Smooth muscle cell (in vitro differentiated cells): ENCODE measurements at regions not wholly inside any gene's neighbourhood (a gene's known extent, or its start where the extent isn't known, plus 50 kb on each side); places are given as distances from the start of the nearest gene placed in this dataset.

Experiments
- DNase-seq: peaks from one replicate; lab custom pipeline; 2025; ENCODE audit not compliant: unreplicated experiment; lab: John Stamatoyannopoulos, UW
- H2AFZ ChIP-seq: fragments of 200-600 bp; sonication (generic); 2 replicates; pipeline ENCODE4 v1.6.0; 2016; ENCODE audit warnings: antibody characterized with exemption, low read depth, mild to moderate bottlenecking
- H3F3A ChIP-seq: fragments of 200-600 bp; sonication (generic); 2 replicates; pipeline ENCODE4 v1.6.0; 2017; ENCODE audit warnings: antibody characterized with exemption, low read depth
- H3K27ac ChIP-seq: fragments of 200-600 bp; sonication (generic); 2 replicates; pipeline ENCODE4 v1.5.1; 2016; ENCODE audit warnings: low read depth, mild to moderate bottlenecking
- H3K27me3 ChIP-seq: fragments of 200-600 bp; sonication (generic); 2 replicates; pipeline ENCODE4 v1.6.1; 2016; ENCODE audit warnings: low read depth, mild to moderate bottlenecking
- H3K36me3 ChIP-seq: fragments of 200-600 bp; sonication (generic); 2 replicates; pipeline ENCODE4 v1.5.1; 2016; ENCODE audit warnings: low read depth
- H3K4me1 ChIP-seq: fragments of 200-600 bp; sonication (generic); 2 replicates; pipeline ENCODE4 v1.5.1; 2016; ENCODE audit warnings: low read depth
- H3K4me2 ChIP-seq: fragments of 200-600 bp; sonication (generic); 2 replicates; pipeline ENCODE4 v1.6.0; 2016; ENCODE audit warnings: mild to moderate bottlenecking
- H3K4me3 ChIP-seq: fragments of 200-600 bp; sonication (generic); 2 replicates; pipeline ENCODE4 v1.5.1; 2016; ENCODE audit warnings: mild to moderate bottlenecking
- H3K79me2 ChIP-seq: fragments of 200-600 bp; sonication (generic); 2 replicates; pipeline ENCODE4 v1.6.0; 2016; ENCODE audit warnings: low read depth, mild to moderate bottlenecking
- H3K9ac ChIP-seq: fragments of 200-600 bp; sonication (generic); 2 replicates; pipeline ENCODE4 v1.6.0; 2016; ENCODE audit warnings: low read depth
- H3K9me3 ChIP-seq: fragments of 200-600 bp; sonication (generic); replicated peaks from 2 replicates; pipeline ENCODE4 v1.5.1; 2016; ENCODE audit warnings: low read depth
- H4K20me1 ChIP-seq: fragments of 200-600 bp; sonication (generic); 2 replicates; pipeline ENCODE4 v1.6.0; 2016; ENCODE audit warnings: low read depth
- CTCF ChIP-seq: fragments of 200-600 bp; sonication (generic); IDR thresholded peaks from 2 replicates; pipeline ENCODE4 v1.5.1; 2017; ENCODE audit warnings: borderline replicate concordance, mild to moderate bottlenecking, antibody characterized with exemption; ENCODE audit not compliant: insufficient read depth, poor library complexity, severe bottlenecking
- WGBS: methylation state at CpG from one replicate; pipeline ENCODE4 v1.1.7; 2016; ENCODE audit warnings: low lambda C conversion rate; 5-methylcytosine and 5-hydroxymethylcytosine counted together

DNA sequence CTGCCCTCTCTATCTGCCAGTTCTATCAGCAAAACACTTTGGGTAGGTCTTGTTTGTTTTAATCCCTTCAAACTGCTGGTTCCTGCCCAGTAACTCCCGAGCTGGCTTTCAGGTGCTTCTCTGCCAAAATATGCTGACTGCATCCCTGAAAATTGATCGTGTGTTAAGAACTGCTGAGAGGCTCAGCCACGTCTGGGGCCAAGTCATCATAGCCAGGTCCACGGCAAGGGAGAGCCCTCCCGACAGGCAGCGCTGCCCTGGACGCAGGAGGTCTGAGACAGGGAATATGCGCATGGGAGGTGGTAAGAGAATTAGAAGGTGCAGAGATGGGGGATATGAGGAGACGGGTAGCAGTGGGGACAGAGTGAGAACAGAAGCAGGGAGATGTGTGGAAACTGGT lies 179.7 kb upstream of the TOPAZ1 start:
- Histone ChIP-seq H3K4me3 (no peak overlapping the region), H3K4me1 (peaks cover 5% of the 10 kb centered on the region), H3F3A (no peaks in the 10 kb centered on the region), H3K9ac (no peak overlapping the region), H3K9me3 (no peaks in the 10 kb centered on the region), H2AFZ (no peak overlapping the region), H3K79me2 (no peaks in the 10 kb centered on the region), H3K36me3 (no peaks in the 10 kb centered on the region), H4K20me1 (no peaks in the 10 kb centered on the region), H3K27ac (no peak overlapping the region), H3K27me3 (peaks cover 45% of the 10 kb centered on the region), H3K4me2 (no peak overlapping the region)
- no peak for TF ChIP-seq CTCF
- 52% methylated on average over 9 of the region's 9 CpGs for WGBS
- no peak for DNase-seq

GRCh38 chr3:44065311-44066094 lies 176.2 kb upstream of the TOPAZ1 start:
- H3K4me3 ChIP-seq: no peak overlapping the region
- no peaks in the 10 kb centered on the region for H3K36me3 ChIP-seq
- H3F3A ChIP-seq: no peaks in the 10 kb centered on the region
- H3K79me2 ChIP-seq: no peaks in the 10 kb centered on the region
- peaks cover 30% of the 10 kb centered on the region for H3K27me3 ChIP-seq
- DNase-seq: no peak
- H3K9ac ChIP-seq: no peak overlapping the region
- H3K9me3 ChIP-seq: no peaks in the 10 kb centered on the region
- no peak overlapping the region for H2AFZ ChIP-seq
- no peaks in the 10 kb centered on the region for H3K4me1 ChIP-seq
- no peaks in the 10 kb centered on the region for H4K20me1 ChIP-seq
- 90% methylated on average over 10 of the region's 10 CpGs for WGBS
- H3K27ac ChIP-seq: no peak overlapping the region
- TF ChIP-seq CTCF: no peak
- no peak overlapping the region for H3K4me2 ChIP-seq

DNA sequence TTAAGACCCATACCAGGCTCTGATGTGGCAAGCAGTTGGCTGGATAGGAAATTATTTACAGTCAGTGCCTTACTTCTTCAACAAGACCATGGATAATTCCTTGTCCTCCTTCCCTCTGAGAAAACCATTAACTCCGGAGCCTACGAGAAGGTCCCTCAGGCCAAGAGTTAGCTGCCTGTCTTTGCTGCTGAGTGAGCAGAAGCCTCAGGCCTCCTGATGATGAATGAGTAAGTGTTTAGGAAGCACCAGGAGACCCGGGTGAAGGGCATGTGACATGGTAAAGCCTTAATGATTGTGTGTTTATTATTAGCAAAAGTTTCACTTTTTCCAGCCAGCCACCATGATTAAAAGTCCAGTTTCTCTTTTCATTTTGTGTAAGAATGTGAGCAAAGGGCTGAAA lies 174.9 kb upstream of the TOPAZ1 start:
- H3F3A ChIP-seq: no peaks in the 10 kb centered on the region
- H4K20me1 ChIP-seq: no peaks in the 10 kb centered on the region
- no peak overlapping the region for H2AFZ ChIP-seq
- H3K4me3 ChIP-seq: no peak overlapping the region
- no peak overlapping the region for H3K4me2 ChIP-seq
- 46% methylated on average over 3 of the region's 3 CpGs for WGBS
- H3K4me1 ChIP-seq: no peaks in the 10 kb centered on the region
- no peak overlapping the region for H3K9ac ChIP-seq
- no peaks in the 10 kb centered on the region for H3K79me2 ChIP-seq
- no peaks in the 10 kb centered on the region for H3K36me3 ChIP-seq
- no peak for DNase-seq
- no peaks in the 10 kb centered on the region for H3K9me3 ChIP-seq
- H3K27me3 ChIP-seq: peaks cover 18% of the 10 kb centered on the region
- no peak for TF ChIP-seq CTCF
- H3K27ac ChIP-seq: no peak overlapping the region

GRCh38 chr3:44067431-44067830 lies 174.3 kb upstream of the TOPAZ1 start:
- H3K36me3 ChIP-seq: no peaks in the 10 kb centered on the region
- no peak for TF ChIP-seq CTCF

More at GRCh38 chr3:44067431-44067830, 174.3 kb upstream of the TOPAZ1 start:
- no peak for DNase-seq
- Histone ChIP-seq H4K20me1 (no peaks in the 10 kb centered on the region), H3K27ac (no peak overlapping the region), H3K9ac (no peak overlapping the region), H3K4me3 (no peak overlapping the region), H3K4me1 (no peaks in the 10 kb centered on the region), H2AFZ (no peak overlapping the region), H3K79me2 (no peaks in the 10 kb centered on the region), H3K4me2 (no peak overlapping the region), H3K9me3 (no peaks in the 10 kb centered on the region), H3K27me3 (peaks cover 12% of the 10 kb centered on the region), H3F3A (no peaks in the 10 kb centered on the region)
- 95% methylated on average over 6 of the region's 6 CpGs for WGBS
